CD14-positive monocyte (primary cell): ENCODE measurements at regions not wholly inside any gene's neighbourhood (a gene's known extent, or its start where the extent isn't known, plus 50 kb on each side); places are given as distances from the start of the nearest gene placed in this dataset.

ENCODE experiments used
- DNase-seq, 3 donors: peaks; one replicate each; pipeline ENCODE4 v3.0.0-alpha.2; 2011 to 2022
- H2AFZ ChIP-seq: 2 replicates; pipeline ENCODE4 v1.6.0; 2012; ENCODE audit warnings: mild to moderate bottlenecking, low read depth, low read length, inconsistent platforms; ENCODE audit not compliant: insufficient read depth, poor library complexity, severe bottlenecking
- H3K27ac ChIP-seq, 2 donors: 1 replicate in 1 of 2; 2 replicates in 1 of 2; pipeline ENCODE4 v1.5.1; 2012 to 2013; ENCODE audit warnings: low read length in 2 of 2, control low read depth in 1 of 2, inconsistent platforms in 1 of 2, low read depth in 1 of 2, mild to moderate bottlenecking in 1 of 2
- H3K27me3 ChIP-seq, 2 donors: one replicate each; pipeline versions ENCODE4 v1.6.0 to v1.6.1; 2011 to 2013; ENCODE audit warnings: low read length in 2 of 2; ENCODE audit not compliant: control insufficient read depth in 2 of 2, insufficient read depth in 2 of 2
- H3K36me3 ChIP-seq, 2 donors: replicated peaks in 1 of 2; 1 replicate in 1 of 2; 2 replicates in 1 of 2; pipeline versions ENCODE4 v1.5.1 to v1.6.1; 2012 to 2013; ENCODE audit warnings: low read length in 2 of 2, control low read depth in 1 of 2, inconsistent platforms in 1 of 2, mild to moderate bottlenecking in 1 of 2; ENCODE audit not compliant: insufficient read depth in 2 of 2, control insufficient read depth in 1 of 2
- H3K4me1 ChIP-seq, 2 donors: 1 replicate in 1 of 2; 2 replicates in 1 of 2; pipeline versions ENCODE4 v1.5.1 to v1.6.1; 2012 to 2013; ENCODE audit warnings: low read length in 2 of 2, control low read depth in 1 of 2, inconsistent platforms in 1 of 2, mild to moderate bottlenecking in 1 of 2, moderate library complexity in 1 of 2; ENCODE audit not compliant: insufficient read depth in 2 of 2, control insufficient read depth in 1 of 2
- H3K4me2 ChIP-seq: replicated peaks from 2 replicates; pipeline ENCODE3; 2012; ENCODE audit warnings: low read length, moderate library complexity, mild to moderate bottlenecking; ENCODE audit not compliant: poor library complexity, severe bottlenecking; ENCODE audit errors: extremely low read depth
- H3K4me3 ChIP-seq, 3 experiments: fragments of 200-600 bp in 1 of 3; sonication (generic) in 1 of 3; replicated peaks in 1 of 3; 1 replicate in 2 of 3; 2 replicates in 1 of 3; pipeline ENCODE4 v1.5.1; 2011 to 2013; ENCODE audit warnings: low read length in 3 of 3, mild to moderate bottlenecking in 3 of 3, control low read depth in 2 of 3, low read depth in 2 of 3, inconsistent platforms in 1 of 3, moderate library complexity in 1 of 3
- H3K79me2 ChIP-seq: 2 replicates; pipeline ENCODE4 v1.6.0; 2012; ENCODE audit warnings: mild to moderate bottlenecking, control low read depth, inconsistent platforms, low read length, moderate library complexity; ENCODE audit not compliant: insufficient read depth
- H3K9ac ChIP-seq: 2 replicates; pipeline ENCODE4 v1.6.0; 2017; ENCODE audit warnings: low read length, mild to moderate bottlenecking; ENCODE audit not compliant: insufficient read depth, poor library complexity, severe bottlenecking
- H3K9me3 ChIP-seq, 2 donors: replicated peaks in 1 of 2; 1 replicate in 1 of 2; 2 replicates in 1 of 2; pipeline versions ENCODE4 v1.5.1 to v1.6.1; 2012 to 2013; ENCODE audit warnings: low read length in 2 of 2, control low read depth in 1 of 2; ENCODE audit not compliant: control insufficient read depth in 1 of 2, insufficient read depth in 1 of 2
- H4K20me1 ChIP-seq: 2 replicates; pipeline ENCODE4 v1.6.0; 2012; ENCODE audit warnings: mild to moderate bottlenecking, low read length, control low read depth, moderate library complexity; ENCODE audit not compliant: insufficient read depth
- H3K27ac Mint-ChIP-seq, 7 donors: one replicate each; pipeline ENCODE4 v1.8.0; 2020; ENCODE audit warnings: mild to moderate bottlenecking in 7 of 7, mixed read lengths in 7 of 7, moderate library complexity in 6 of 7, inconsistent platforms in 2 of 7
- H3K27me3 Mint-ChIP-seq, 3 donors: one replicate each; pipeline ENCODE4 v1.8.0; 2021 to 2022; ENCODE audit warnings: low read depth in 3 of 3, mild to moderate bottlenecking in 3 of 3, mixed read lengths in 3 of 3, moderate library complexity in 3 of 3, inconsistent platforms in 1 of 3
- H3K36me3 Mint-ChIP-seq, 2 donors: one replicate each; pipeline ENCODE4 v1.8.0; 2020; ENCODE audit warnings: mixed read lengths in 2 of 2, inconsistent platforms in 1 of 2, mild to moderate bottlenecking in 1 of 2
- H3K4me1 Mint-ChIP-seq: one replicate; pipeline ENCODE4 v1.8.0; 2020; ENCODE audit warnings: mild to moderate bottlenecking, mixed read lengths
- H3K4me3 Mint-ChIP-seq, 2 donors: one replicate each; pipeline ENCODE4 v1.8.0; 2020; ENCODE audit warnings: mild to moderate bottlenecking in 2 of 2, mixed read lengths in 2 of 2, moderate library complexity in 1 of 2
- H3K9me3 Mint-ChIP-seq, 7 donors: one replicate each; pipeline ENCODE4 v1.8.0; 2020 to 2022; ENCODE audit warnings: mixed read lengths in 7 of 7, mild to moderate bottlenecking in 6 of 7, moderate library complexity in 6 of 7, inconsistent platforms in 2 of 7
- CTCF ChIP-seq: fragments of 200-600 bp; IDR thresholded peaks from one replicate; pipeline ENCODE4 v1.8.0; 2022; ENCODE audit warnings: antibody characterized with exemption, mild to moderate bottlenecking
- WGBS: methylation state at CpG from one replicate; pipeline ENCODE4 v1.1.5; 2013; ENCODE audit warnings: missing lambda C conversion rate; ENCODE audit not compliant: insufficient coverage; 5-methylcytosine and 5-hydroxymethylcytosine counted together
- intact Hi-C, 2 donors: fragments of 100-400 bp; cut with micrococcal nuclease; formaldehyde crosslinking; loops; one replicate each; pipeline versions ENCODE4 v1.15.0 to v1.15.1; 2023

GRCh38 chr3:116833202-116833601 is 123.6 kb downstream of the TUSC7 start:
- no peak overlapping the region for H3K4me3 Mint-ChIP-seq
- intact Hi-C loops: no loop called here
- no peaks in the 10 kb centered on the region for H3K4me1 Mint-ChIP-seq
- peaks cover 2 to 5% (median 2%) of the 10 kb centered on the region in 3 donors for H3K27me3 Mint-ChIP-seq
- H3K4me2 ChIP-seq: no peak overlapping the region
- H3K9ac ChIP-seq: no peak overlapping the region
- no peaks in the 10 kb centered on the region for H3K36me3 ChIP-seq
- no peaks in the 10 kb centered on the region for H3K27me3 ChIP-seq
- DNase-seq: no peak
- H3K36me3 Mint-ChIP-seq: no peaks in the 10 kb centered on the region
- no peak overlapping the region for H2AFZ ChIP-seq
- H3K9me3 Mint-ChIP-seq: no peaks in the 10 kb centered on the region
- H3K4me1 ChIP-seq: no peaks in the 10 kb centered on the region
- no peaks in the 10 kb centered on the region for H3K79me2 ChIP-seq
- no peak overlapping the region for H3K27ac Mint-ChIP-seq
- H4K20me1 ChIP-seq: no peaks in the 10 kb centered on the region
- TF ChIP-seq CTCF: no peak
- H3K9me3 ChIP-seq: no peaks in the 10 kb centered on the region
- no peak overlapping the region for H3K27ac ChIP-seq
- no peak overlapping the region for H3K4me3 ChIP-seq

- intact Hi-C loops: no loop called here
- H3K27ac Mint-ChIP-seq: no peak overlapping the region
- H3K79me2 ChIP-seq: no peaks in the 10 kb centered on the region
- no peak overlapping the region for H3K4me2 ChIP-seq
- no CpG with 5 or more reads among the region's 1 CpG for WGBS
- DNase-seq: no peak
- H4K20me1 ChIP-seq: no peaks in the 10 kb centered on the region
- no peaks in the 10 kb centered on the region for H3K4me1 ChIP-seq
- no peaks in the 10 kb centered on the region for H3K36me3 Mint-ChIP-seq
- H3K27ac ChIP-seq: no peak overlapping the region
- no peaks in the 10 kb centered on the region for H3K4me1 Mint-ChIP-seq
- H3K9me3 ChIP-seq: no peaks in the 10 kb centered on the region
- H3K9ac ChIP-seq: no peak overlapping the region
- H3K27me3 Mint-ChIP-seq: peaks cover 2 to 5% (median 2%) of the 10 kb centered on the region in 3 donors
- H3K4me3 ChIP-seq: no peak overlapping the region
- no peaks in the 10 kb centered on the region for H3K36me3 ChIP-seq
- TF ChIP-seq CTCF: no peak
- no peaks in the 10 kb centered on the region for H3K9me3 Mint-ChIP-seq
- no peaks in the 10 kb centered on the region for H3K27me3 ChIP-seq
- no peak overlapping the region for H3K4me3 Mint-ChIP-seq
- H2AFZ ChIP-seq: no peak overlapping the region
Measured at GRCh38 chr3:116834816-116835215, 125.2 kb downstream of the TUSC7 start.
